ENCODE measurements at regions not wholly inside any gene's neighbourhood (a gene's known extent, or its start where the extent isn't known, plus 50 kb on each side); places are given as distances from the start of the nearest gene placed in this dataset.
"Not testable (repeated sequence)": the region's sequence is repeated elsewhere in the genome, so short reads cannot be mapped to it uniquely, and the experiment has no call there.

DNA sequence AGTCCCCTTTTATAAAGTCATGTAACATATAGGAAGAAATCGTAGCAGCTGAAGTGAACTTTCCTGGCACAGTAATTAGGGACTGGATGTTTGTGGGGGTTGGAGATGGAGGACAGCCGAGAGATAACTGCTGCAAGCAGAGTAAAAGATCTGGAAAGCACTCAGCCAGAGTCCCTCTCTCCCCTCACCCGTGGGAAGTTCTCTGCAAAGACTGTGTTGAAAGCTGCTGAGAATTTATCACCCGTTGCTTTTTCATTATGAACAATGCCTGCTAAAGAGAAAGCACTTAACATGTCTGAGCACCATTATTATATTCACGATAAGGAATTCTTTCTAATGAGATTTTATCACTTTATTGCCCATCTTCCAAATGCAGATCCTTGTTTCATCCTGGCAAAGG, 248.8 kb downstream of the SHOX2 start:
- no peak for DNase-seq (ENCODE audit: low spot score)

DNA sequence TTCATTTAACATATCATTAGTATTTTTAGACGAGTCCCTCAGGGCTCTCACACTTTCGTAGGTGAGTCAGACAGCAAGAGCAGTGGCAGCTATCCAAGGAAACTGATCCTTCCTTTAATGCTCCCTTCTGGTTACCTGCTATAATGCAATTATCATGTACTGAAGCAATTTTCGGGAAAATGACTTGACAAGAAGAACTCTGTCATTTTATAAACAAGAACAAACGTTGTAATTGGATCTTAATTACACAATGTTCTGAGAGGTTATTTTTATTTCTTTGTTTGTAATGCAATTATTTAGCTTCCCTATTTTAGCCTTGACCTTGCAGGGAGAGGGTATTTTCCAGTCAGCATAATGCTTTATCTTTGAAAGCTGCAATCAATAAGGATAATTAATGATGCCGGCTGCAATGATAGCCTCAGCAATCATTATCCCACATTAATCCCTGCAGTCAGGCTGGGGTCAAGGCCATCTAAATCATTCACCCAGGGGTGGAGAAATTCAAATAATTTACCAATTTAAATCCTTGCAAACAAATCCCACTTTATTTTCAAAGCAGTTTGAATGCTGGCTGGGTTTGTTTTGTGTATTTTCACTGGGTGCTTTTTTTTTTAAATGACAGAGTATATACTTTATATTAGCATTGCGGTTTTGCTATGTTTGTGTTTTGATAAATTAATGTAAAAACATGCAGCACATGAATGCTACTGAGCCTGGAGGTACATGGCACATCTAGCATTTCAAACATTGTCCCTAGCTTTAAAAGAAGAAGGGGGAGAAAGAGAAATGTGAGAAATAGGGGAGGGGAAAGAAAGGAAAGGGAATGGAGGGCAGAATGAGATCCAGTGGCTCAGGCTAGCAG, 249.9 kb downstream of the SHOX2 start:
- DNase-seq (ENCODE audit: low spot score), result no peak

DNA sequence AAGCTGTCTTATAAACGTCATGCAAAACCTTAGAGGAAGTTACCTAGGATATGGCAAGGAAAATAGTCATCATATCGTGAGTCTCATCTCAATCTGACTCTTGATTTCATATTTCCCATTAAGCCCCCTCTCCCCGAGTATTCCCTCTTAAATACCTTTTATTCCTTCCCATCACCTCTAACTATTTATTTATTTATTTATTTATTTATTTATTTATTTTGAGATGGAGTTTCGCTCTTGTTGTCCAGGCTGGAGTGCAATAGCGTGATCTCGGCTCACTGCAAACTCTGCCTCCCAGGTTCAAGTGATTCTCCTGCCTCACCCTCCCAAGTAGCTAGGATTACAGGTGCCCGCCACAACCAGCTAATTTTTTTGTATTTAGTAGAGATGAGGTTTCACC, 260.4 kb downstream of the SHOX2 start:
- DNase-seq (ENCODE audit: low spot score), result not testable (repeated sequence)

DNA sequence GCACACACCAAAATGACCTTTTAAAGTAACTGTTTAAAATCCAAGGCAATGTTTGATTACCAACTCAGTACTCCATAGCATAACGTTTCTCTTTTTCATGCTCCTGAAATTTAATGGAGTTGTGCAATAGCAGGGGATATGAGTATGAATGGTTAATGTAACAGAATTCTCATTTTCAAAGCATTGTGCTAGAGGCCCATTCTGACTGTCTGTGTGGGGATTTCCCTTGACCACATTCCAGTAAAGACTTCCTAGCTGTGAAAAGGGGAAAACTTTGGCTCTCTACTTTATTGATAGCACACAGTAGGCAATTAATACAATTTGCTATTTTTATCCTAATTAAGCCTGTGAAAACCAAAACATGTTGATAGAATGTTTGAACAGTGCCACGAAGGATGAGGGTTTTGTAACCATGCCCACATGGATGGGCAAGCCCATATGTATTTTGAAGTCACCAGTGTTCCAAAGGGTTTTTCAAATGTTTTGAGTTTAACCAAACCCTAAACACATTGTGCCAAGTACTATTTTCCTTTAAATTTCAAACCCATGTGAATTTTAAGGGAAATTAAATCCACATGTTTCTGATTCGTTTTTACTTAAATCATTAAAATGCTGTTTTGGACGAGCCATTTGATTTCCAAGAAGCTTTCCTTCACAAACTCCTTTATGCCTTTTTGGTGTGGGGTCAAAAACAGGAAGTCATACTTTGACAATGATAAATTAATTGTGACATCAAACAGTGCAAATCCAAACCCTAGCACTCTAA, 261.2 kb downstream of the SHOX2 start:
- no peak for DNase-seq (ENCODE audit: low spot score)

DNA sequence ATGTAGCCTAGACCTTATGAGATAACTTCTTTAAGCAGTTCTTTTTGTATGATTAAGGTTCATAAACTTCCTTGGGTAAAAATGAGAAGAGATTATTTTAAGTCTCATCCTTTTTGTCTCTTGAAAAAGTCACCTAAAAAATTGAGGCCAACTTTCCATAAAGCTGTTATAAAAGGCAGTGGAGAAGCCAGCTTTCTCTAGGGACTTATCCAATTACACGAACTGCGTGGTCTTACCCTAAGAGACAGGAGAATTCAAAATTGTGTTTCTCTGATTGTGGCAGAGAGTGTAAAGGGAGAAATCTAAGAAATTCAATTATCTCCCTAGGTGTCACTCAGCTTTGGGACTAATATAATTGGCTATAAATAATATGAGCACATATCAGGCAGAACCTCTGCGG, 262.0 kb downstream of the SHOX2 start:
- no peak for DNase-seq (ENCODE audit: low spot score)

DNA sequence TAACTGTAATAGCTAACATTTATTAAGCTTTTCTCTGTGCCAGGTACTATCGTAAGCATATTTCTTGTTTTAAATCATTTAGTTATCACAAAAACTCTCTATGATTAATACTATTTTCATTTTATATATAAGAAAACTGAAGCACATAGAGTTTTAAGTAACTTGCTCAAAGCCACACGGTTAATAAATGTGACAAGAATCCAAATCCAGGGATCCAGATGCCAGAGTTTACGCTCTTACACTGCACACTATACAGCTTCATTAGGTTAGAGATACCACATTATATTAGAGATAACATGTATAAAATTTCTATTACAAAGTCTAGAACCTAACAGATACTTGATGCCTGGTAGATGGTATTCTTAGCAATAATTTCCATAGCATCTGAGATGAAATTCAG, 265.2 kb downstream of the SHOX2 start:
- DNase-seq (ENCODE audit: low spot score), result no peak

DNA sequence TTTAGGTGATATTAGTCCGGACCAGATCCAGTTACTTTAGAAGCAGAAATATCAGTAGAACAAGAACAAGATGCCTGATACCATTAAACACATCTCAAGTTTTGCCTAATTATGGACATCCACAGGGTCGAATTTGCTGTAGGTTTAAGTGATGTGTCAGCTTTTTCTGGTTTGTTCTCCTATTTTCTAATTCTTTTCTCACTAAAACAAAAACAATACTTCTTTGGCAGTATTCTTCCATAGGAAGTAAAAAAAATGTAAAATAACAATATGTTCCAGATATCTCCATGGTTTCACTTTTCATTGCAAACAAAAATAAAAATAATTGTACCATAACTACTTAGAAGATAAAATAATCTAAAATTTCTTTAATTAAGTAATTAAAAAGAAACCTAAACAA, 265.7 kb downstream of the SHOX2 start:
- DNase-seq (ENCODE audit: low spot score), result no peak

DNA sequence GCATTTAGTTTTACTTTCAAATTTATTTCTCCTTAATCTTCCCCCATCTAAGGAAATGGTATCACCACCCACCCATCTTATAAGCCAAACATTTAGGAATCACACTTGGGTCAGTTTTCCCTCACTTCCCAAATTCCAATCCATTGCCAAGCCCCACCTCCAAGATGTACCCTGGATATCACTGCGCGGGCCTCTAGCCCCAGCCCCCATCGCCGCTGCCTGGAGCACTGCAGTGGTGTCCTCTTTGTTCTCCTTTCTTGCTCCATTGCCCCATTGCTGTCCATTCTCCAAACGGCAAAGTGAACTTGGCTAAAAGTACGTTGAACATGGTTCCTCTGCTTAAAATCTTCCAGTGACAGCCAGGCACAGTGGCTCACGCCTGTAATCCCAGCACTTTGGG, 267.8 kb downstream of the SHOX2 start:
- no peak for DNase-seq (ENCODE audit: low spot score)

DNA sequence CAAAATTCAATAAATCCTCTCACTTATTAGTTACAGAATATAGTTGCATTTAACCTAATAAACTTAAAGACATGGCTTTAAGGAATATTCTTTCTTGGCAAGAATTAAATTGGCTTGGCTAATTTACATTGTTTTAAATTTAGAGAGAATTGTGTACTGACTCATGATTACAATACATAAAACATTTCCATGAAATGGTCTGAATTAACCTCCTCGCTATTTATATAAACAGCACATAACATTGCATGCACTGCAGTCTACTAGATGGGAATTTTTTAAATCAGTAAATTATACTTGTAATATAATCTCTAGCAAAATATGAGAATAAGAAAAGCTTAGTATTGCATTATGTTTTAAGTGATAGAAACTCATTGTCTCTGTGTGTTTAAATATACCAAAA, 268.9 kb downstream of the SHOX2 start:
- DNase-seq (ENCODE audit: low spot score), result no peak

DNA sequence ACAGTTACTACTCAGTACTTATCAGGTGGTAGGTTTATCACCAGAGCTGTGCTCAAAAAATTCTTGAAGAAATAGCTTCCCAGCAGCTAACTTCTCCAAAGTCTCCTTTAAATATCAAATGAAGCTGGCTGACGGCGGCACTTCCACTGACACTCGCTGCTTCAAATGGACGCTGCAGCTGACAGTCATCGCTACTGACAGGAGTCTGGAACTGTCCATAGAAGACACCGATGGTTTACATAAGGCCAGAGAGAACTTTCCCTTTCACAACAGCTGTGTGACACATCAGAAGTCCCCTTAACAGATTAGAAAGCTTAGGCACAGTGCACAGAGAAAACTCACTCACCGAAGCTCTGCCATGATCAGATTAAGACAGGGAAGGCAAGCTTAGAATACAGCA, 270.2 kb downstream of the SHOX2 start:
- DNase-seq (ENCODE audit: low spot score), result no peak

DNA sequence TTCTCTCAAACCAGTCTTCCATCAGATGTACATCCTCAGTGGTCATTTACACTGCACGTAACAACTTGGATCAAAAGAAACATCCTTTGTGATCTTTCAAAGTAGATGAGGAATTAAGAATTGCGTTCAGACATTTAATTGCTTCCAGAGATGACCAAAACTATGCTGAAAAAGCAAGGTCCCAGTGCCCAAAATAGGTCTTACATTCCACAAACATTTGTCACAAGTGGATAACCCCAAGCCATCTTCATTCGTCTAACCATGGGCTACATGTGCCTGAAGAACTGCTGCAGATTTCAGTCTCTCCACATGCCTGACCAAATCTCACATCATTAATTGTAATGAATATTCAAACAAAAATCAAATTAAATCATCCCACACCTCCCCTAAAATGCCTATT, 273.6 kb downstream of the SHOX2 start:
- no peak for DNase-seq (ENCODE audit: low spot score)

DNA sequence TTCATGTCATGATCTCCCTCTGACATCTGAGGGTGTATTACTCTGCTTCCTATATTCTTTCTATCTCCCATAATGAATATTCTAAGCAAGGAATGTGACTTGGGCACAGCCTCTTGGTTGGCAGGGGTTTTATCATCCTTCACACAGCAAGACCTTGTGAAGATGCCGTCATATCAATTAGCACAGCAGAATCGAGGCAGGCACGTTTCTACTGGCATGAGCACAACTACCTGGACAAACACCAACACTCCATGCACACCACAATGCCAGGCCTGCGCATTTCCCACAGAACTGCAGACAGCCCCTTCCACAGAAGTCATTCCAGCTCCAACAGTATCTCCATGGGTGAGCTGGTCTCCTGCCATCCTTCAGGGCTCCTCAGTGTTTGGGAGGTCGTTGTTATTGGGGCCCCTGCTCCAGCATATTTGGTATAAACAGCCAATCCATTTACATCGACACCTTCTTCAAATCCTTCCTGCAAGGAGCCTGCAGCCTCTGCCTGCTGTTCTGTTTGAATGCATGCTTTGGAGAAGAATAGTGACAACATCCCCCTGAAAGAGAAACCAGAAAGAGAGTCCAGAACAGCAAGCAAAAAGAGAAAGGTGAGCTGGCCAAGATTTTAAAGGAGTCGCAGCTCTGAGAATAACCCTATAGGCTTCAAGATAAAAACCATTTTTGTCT, 275.5 kb downstream of the SHOX2 start:
- no peak for DNase-seq (ENCODE audit: low spot score)

DNA sequence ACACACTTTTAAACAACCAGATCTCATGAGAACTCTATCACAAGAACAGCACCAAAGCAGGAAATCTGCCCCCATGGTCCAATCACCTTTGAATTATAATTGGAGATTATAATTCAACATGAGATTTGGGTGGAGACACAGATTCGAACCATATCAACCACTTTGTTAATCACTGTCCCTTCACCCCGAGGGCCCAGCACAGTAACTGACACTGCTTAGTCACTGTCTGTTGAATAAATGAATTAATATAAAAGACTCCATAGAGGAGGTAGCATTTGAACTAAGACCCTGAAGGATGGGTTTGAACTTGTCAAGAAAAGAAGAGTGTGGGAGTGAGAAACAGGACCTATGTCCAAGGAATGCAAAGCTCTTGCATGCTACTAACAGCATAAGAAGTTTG, 276.4 kb downstream of the SHOX2 start:
- DNase-seq (ENCODE audit: low spot score), result no peak

DNA sequence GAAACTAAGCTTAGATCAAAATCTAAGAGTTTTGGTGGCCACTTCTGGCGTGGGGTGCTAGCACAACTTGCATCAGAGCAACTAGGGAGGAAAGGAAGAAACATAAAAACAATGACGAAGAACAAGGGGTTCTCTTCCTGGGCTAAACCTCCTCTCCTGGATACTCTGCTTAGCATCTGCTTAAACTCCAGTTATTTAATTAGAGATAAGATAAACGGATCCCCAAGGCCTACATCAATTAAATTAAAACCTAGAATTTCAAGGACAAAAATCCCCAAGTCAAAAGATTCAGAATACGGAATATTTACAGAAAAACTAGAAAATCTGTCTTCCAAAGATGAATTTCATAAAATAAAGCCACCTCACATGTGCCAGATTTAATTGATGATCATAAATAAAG, 281.9 kb downstream of the SHOX2 start:
- DNase-seq (ENCODE audit: low spot score), result no peak

DNA sequence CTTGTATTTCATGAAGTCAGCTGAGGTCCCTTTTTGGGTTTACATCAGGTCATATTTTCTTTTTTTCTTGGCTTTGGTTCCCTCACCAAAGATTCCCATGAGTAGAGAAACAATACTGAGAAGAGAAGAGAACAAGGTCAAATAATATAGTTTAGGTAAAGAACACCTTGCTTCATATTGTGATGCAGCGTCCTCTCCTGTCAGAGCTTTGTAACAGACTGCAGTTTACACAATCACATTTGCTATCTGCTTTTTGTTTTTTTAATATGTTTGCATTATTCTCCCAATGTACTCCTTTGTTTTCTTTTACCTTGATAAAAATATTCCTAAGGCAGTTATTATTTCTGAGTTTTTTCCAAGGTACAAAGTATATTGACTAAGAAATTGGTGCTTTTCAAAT, 283.2 kb downstream of the SHOX2 start:
- DNase-seq (ENCODE audit: low spot score), result no peak

DNA sequence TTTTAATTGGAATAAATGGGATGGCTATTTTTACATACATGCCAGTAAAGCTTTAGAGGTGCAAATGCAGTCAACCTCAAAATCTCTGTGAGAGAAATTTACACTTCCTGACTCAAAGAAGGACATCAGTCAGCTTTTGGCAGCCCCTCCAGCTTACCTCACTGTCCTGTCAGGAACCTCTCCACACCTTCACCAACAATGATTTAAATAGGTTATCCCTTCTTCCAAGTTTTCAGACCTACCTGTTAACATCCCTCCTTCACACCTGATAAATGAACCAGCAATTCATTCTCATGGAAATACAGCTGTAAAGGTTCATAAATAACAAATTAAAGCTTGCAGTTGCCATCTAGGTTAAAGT, 286.1 kb downstream of the SHOX2 start:
- DNase-seq (ENCODE audit: low spot score), result no peak

DNA sequence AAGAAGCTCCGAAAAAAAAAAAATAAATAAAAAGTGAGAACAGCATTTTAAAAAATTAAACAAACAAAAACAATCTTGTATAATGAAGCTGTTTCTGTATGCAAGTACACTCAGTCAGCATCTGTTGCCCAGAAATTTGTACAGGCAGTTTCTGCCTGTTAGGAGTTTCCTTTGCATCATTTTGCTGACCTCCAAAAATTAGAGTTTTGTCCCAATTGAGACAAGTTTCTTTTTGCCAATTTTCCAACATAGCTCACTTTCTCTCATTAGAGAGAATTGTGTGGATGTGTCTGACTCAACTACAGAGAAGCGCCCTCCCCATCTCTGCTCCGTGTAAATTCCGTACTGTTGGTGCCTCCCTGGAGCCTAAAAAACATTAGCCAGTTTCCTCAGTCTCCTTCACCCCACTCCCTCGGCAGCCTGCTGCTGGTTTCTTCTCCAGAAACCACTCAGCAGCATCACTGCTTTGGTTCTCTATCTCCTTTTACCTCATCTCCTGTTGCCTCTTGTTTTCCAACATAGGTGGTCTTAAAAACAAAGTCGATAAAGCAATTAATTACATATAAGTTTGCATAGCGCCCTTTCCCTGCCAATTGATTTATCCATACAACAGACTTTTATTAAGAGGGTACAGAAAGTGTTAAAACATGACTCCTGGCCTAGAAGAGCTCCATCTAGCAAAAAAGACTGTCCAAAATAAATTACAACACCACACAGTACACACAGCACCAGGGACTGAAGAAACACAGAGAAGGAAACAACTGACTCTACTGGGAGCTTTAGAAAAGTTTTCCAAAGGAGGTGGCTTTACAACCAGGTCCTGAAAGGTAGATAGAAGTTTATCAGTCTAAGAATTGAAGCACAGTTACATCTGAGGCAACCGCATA, 286.7 kb downstream of the SHOX2 start:
- DNase-seq (ENCODE audit: low spot score), result peak; percentile 3

DNA sequence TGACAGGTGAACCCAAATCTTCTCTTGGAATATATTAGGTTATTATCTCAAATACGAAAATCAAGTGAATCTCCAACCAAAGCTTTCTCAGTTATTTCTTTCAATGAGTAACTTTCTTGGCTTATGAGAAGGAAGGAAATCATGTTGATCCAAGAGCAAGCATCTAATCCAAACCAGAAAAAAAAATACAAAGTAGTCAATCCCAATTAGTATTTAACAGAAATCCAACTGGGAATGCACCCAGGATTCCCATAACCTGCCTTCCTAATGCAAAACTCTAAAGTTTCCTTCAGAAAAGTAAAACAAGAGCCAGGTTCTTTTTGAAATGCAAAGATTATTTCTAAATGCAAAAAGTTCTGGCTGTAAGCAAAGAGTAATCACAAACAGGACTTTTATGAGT, 289.3 kb downstream of the SHOX2 start:
- DNase-seq (ENCODE audit: low spot score), result no peak

DNA sequence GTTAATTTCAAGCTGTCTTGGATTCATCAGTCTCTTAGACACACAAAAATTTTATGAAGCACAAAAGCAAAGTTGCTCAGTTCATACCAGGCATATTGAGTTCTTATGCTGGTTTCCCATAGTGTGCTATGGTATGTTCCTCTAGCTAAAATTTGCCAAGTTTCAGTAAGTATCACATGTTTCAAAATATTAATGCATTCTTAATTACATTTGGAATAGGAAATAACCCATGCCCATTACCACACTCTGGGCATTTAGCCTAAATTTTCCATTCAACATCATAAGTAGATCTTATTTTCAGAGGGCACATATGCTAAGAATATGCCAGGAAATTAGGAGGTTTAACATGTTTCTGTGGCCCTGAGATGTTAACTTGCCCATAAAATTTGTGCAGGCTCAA, 289.9 kb downstream of the SHOX2 start:
- no peak for DNase-seq (ENCODE audit: low spot score)

DNA sequence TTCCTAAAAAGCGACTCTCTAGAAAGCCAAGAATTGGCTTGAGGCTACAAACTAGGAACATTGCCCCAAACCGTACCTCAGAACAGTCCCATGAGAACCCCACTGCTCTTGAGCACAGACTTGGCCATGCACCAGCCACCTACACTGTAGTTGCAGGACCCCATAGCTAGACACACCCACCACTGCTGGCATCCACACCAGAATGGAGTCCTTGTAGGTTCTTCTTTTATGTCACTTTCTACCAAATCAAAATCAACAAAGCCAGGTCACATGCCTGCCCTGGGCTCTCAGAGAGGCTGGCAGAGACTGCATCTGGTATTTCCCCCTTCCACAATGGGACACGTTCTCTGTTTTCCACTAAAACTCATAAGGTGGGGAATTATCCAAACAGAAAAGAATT, 290.5 kb downstream of the SHOX2 start:
- DNase-seq (ENCODE audit: low spot score), result no peak

DNA sequence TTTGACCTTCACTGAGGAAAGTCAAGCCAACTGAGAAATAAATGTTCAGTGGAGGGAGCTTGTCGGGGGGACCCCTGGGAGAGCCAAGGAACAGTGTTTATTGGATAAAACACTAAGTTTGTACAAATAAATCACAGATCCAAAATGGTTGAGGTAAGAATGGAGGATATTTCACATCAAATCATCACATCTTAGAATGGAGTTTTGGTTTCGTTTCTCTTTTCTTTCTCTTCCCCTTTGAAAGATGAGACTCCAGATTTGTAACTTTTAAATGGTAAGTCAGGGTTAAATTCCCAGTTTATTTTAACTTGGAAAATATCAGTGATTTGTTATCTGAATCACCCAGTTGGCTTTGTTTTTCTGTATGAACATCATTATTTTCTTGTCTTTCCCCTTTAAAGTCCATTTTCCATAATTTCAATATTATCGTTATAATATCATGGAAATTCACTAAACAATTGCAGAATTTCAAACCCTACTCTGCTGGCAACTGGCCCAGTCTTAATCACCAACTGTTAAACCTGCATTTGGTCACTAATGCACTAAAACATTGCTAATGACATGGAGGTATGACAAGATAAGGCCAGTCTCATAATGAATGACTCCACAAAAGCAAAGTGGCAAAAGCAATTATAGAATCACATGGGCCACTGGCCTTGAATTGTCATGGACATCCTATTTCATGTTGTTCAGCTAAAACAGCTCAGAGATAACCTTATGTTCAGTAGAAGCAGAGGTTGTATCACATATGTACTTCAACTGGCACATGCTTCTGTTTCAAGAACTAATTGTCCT, 295.1 kb downstream of the SHOX2 start:
- no peak for DNase-seq (ENCODE audit: low spot score)

Measured in Ammon's horn (tissue), 1 donor.